Stomach (tissue), 8 donors: ENCODE measurements at regions not wholly inside any gene's neighbourhood (a gene's known extent, or its start where the extent isn't known, plus 50 kb on each side); places are given as distances from the start of the nearest gene placed in this dataset.

Experiments used
- DNase-seq, 2 donors: peaks; one replicate each; pipeline versions ENCODE4 v3.0.0 to v3.0.0-alpha.2; 2013 to 2019
- H3K27ac ChIP-seq, 5 donors: fragments of 200-600 bp in 4 of 5; sonication (generic) in 4 of 5; one replicate each; pipeline ENCODE4 v1.5.1; 2013 to 2019; ENCODE audit warnings: mild to moderate bottlenecking in 1 of 5, moderate library complexity in 1 of 5
- H3K27me3 ChIP-seq, 3 donors: fragments of 200-600 bp; sonication (generic); one replicate each; pipeline ENCODE4 v1.5.1; 2017 to 2019; ENCODE audit warnings: mixed run types in 1 of 3
- H3K36me3 ChIP-seq, 4 donors: fragments of 200-600 bp; sonication (generic); 1 replicate in 3 of 4; 2 replicates in 1 of 4; pipeline ENCODE4 v1.5.1; 2016 to 2019
- H3K4me1 ChIP-seq, 4 donors: fragments of 200-600 bp; sonication (generic); one replicate each; pipeline ENCODE4 v1.5.1; 2016 to 2019
- H3K4me3 ChIP-seq, 4 donors: fragments of 200-600 bp; sonication (generic) in 3 of 4; one replicate each; pipeline ENCODE4 v1.5.1; 2016 to 2019; ENCODE audit warnings: mild to moderate bottlenecking in 1 of 4
- H3K9me3 ChIP-seq, 4 donors: fragments of 200-600 bp; sonication (generic); one replicate each; pipeline ENCODE4 v1.5.1; 2016 to 2019
- CTCF ChIP-seq, 7 experiments: fragments of 450-650 bp in 4 of 7; fragments of 200-600 bp in 3 of 7; sonication (generic) in 3 of 7; IDR thresholded peaks; one replicate each; pipeline ENCODE4 v1.5.1; 2016 to 2019; ENCODE audit warnings: antibody characterized with exemption in 7 of 7, control low read depth in 2 of 7, mild to moderate bottlenecking in 1 of 7
- EP300 ChIP-seq: sonication (generic); formaldehyde crosslinking; IDR thresholded peaks from one replicate; pipeline ENCODE4 v1.6.1; 2017; ENCODE audit warnings: antibody characterized with exemption
- POLR2A ChIP-seq, 4 donors: fragments of 450-650 bp; IDR thresholded peaks; one replicate each; pipeline ENCODE4 v1.6.1; 2016; ENCODE audit warnings: antibody characterized with exemption in 4 of 4, control low read depth in 2 of 4, mild to moderate bottlenecking in 1 of 4, moderate library complexity in 1 of 4
- POLR2AphosphoS5 ChIP-seq, 3 donors: sonication (generic); formaldehyde crosslinking; IDR thresholded peaks; one replicate each; pipeline ENCODE4 v1.6.1; 2016; ENCODE audit warnings: antibody characterized with exemption in 3 of 3
- WGBS, 5 donors: extraction: QIAGEN DNeasy Blood & Tissue Kit in 3 of 5; methylation state at CpG; one replicate each; pipeline versions ENCODE4 v1.1.5 to v1.1.7; 2013 to 2018; 5-methylcytosine and 5-hydroxymethylcytosine counted together
- intact Hi-C: fragments of 100-400 bp; cut with DNase I; formaldehyde crosslinking; loops from one replicate; pipeline ENCODE4 v1.15.1; 2023; ENCODE audit warnings: low total_unique reads
- donor health status: healthy with polysubstance abuse.
- donor health status: Bipolar disorder and iron deficiency.
- donor health status: healthy.

- Histone ChIP-seq H3K27ac (no peak overlapping the region), H3K36me3 (no peaks in the 10 kb centered on the region), H3K4me1 (peaks cover 0 to 37% (median 12%) of the 10 kb centered on the region in 4 donors), H3K4me3 (no peak overlapping the region), H3K9me3 (peaks cover 0 to 1% (median 0%) of the 10 kb centered on the region in 4 donors), H3K27me3 (no peaks in the 10 kb centered on the region)
- intact Hi-C loops, result no loop called here
- peak in 1 of 2 donors; percentile 62 for DNase-seq
- TF ChIP-seq EP300 (no peak), POLR2AphosphoS5 (IDR thresholded peaks at IDR 0.05) (peak in 1 of 3 donors; percentile 17)
- 43 to 65% (median 60%) methylated on average over 5 of the region's 5 CpGs for WGBS, 5 donors
Measured at GRCh38 chr6:139778688-139779087, 404.2 kb upstream of the CITED2 start.

- TF ChIP-seq CTCF (IDR thresholded peaks at IDR 0.05) (no peak), EP300 (no peak), POLR2A (IDR thresholded peaks at IDR 0.05) (no peak), POLR2AphosphoS5 (IDR thresholded peaks at IDR 0.05) (no peak)
- 69 to 88% (median 84%) methylated on average over 4 of the region's 4 CpGs for WGBS, 5 donors
- no peaks in the 10 kb centered on the region for H3K9me3 ChIP-seq
- intact Hi-C loops, result no loop called here
- H3K36me3 ChIP-seq, result no peaks in the 10 kb centered on the region
- H3K4me1 ChIP-seq, result peaks cover 0 to 37% (median 12%) of the 10 kb centered on the region in 4 donors
- no peaks in the 10 kb centered on the region for H3K27me3 ChIP-seq
- no peak overlapping the region for H3K4me3 ChIP-seq
- no peak for DNase-seq
- H3K27ac ChIP-seq, result no peak overlapping the region
Measured at GRCh38 chr6:139778106-139778505, 403.7 kb upstream of the CITED2 start.

GRCh38 chr6:139777202-139777970, 402.9 kb upstream of the CITED2 start:
- no peaks in the 10 kb centered on the region for H3K27me3 ChIP-seq
- no peak overlapping the region for H3K4me3 ChIP-seq
- no peaks in the 10 kb centered on the region for H3K36me3 ChIP-seq
- no peak overlapping the region for H3K27ac ChIP-seq
- no peaks in the 10 kb centered on the region for H3K9me3 ChIP-seq
- 62 to 75% (median 69%) methylated on average over 6 of the region's 6 CpGs for WGBS, 5 donors
- TF ChIP-seq POLR2AphosphoS5 (IDR thresholded peaks at IDR 0.05), result no peak
- no peak for TF ChIP-seq CTCF (IDR thresholded peaks at IDR 0.05)
- no peak for TF ChIP-seq EP300
- TF ChIP-seq POLR2A (IDR thresholded peaks at IDR 0.05), result no peak
- DNase-seq, result peak in 1 of 2 donors; percentile 64
- intact Hi-C loops, result no loop called here
- peaks cover 0 to 37% (median 12%) of the 10 kb centered on the region in 4 donors for H3K4me1 ChIP-seq

- 27 to 45% (median 35%) methylated on average over 6 of the region's 6 CpGs for WGBS, 5 donors
- Histone ChIP-seq H3K27ac (no peak overlapping the region), H3K27me3 (no peaks in the 10 kb centered on the region), H3K4me3 (no peak overlapping the region), H3K4me1 (peaks cover 0 to 37% (median 12%) of the 10 kb centered on the region in 4 donors), H3K36me3 (no peaks in the 10 kb centered on the region), H3K9me3 (no peaks in the 10 kb centered on the region)
- TF ChIP-seq POLR2A (IDR thresholded peaks at IDR 0.05) (no peak), CTCF (IDR thresholded peaks at IDR 0.05) (no peak), EP300 (no peak), POLR2AphosphoS5 (IDR thresholded peaks at IDR 0.05) (no peak)
- intact Hi-C loops, result no loop called here
- peak in 1 of 2 donors; percentile 54 for DNase-seq
Measured at GRCh38 chr6:139776041-139776440, 401.6 kb upstream of the CITED2 start.

GRCh38 chr6:139768196-139768595, 393.7 kb upstream of the CITED2 start:
- Histone ChIP-seq H3K27ac (no peak overlapping the region), H3K4me1 (peaks cover 0 to 29% (median 19%) of the 10 kb centered on the region in 4 donors), H3K9me3 (no peaks in the 10 kb centered on the region), H3K36me3 (no peaks in the 10 kb centered on the region), H3K27me3 (no peaks in the 10 kb centered on the region), H3K4me3 (no peak overlapping the region)
- intact Hi-C loops, result no loop called here
- TF ChIP-seq EP300, result no peak
- no peak for TF ChIP-seq CTCF (IDR thresholded peaks at IDR 0.05)
- no peak for TF ChIP-seq POLR2A (IDR thresholded peaks at IDR 0.05)
- TF ChIP-seq POLR2AphosphoS5 (IDR thresholded peaks at IDR 0.05), result no peak
- DNase-seq, result no peak
